ENCODE measurements at regions not wholly inside any gene's neighbourhood (a gene's known extent, or its start where the extent isn't known, plus 50 kb on each side); places are given as distances from the start of the nearest gene placed in this dataset.

- H3K4me2 ChIP-seq (ENCODE audit: low read length), result no peak overlapping the region
- no CpG with 5 or more reads among the region's 1 CpG for WGBS (ENCODE audit: extremely low coverage, insufficient coverage, insufficient read length)
Measured at GRCh38 chr18:22858121-22858520, 75.0 kb upstream of the RBBP8 start.

GRCh38 chr18:22860807-22861206 lies 72.3 kb upstream of the RBBP8 start:
- H3K14ac ChIP-seq (ENCODE audit: low read length), result no peak overlapping the region
- H3K4me3 ChIP-seq (ENCODE audit: low read depth, low read length), result no peak overlapping the region
- H3K9ac ChIP-seq (ENCODE audit: low read length), result no peak overlapping the region
- H3K27ac ChIP-seq (ENCODE audit: low read depth, low read length), result no peak overlapping the region
- no CpG with 5 or more reads among the region's 3 CpGs for WGBS (ENCODE audit: extremely low coverage, insufficient coverage, insufficient read length)
- H3K4me2 ChIP-seq (ENCODE audit: low read length), result no peak overlapping the region
- no peak overlapping the region for H2AFZ ChIP-seq (ENCODE audit: insufficient read depth, low read length, poor library complexity)
- H3K4ac ChIP-seq (ENCODE audit: low read depth, low read length), result no peak overlapping the region
- H3K36me3 ChIP-seq (ENCODE audit: control insufficient read depth in 1 of 2, insufficient read depth in 2 of 2, low read length in 2 of 2), result no peaks in the 10 kb centered on the region
- peaks cover 0 to 4% of the 10 kb centered on the region in 2 experiments for H3K4me1 ChIP-seq (ENCODE audit: control insufficient read depth in 1 of 2, insufficient read depth in 2 of 2, low read length in 2 of 2)
- H4K91ac ChIP-seq (ENCODE audit: low read depth, low read length), result no peak overlapping the region
- no peak overlapping the region for H2BK5ac ChIP-seq (ENCODE audit: low read depth, low read length, poor library complexity)
- DNase-seq, result no peak
- no peaks in the 10 kb centered on the region for H3K27me3 ChIP-seq (ENCODE audit: insufficient read depth, low read length)
- no peak overlapping the region for H2AK5ac ChIP-seq (ENCODE audit: low read length)
- no peak overlapping the region for H4K8ac ChIP-seq (ENCODE audit: low read depth, low read length)
- H3K79me2 ChIP-seq (ENCODE audit: control insufficient read depth, insufficient read depth, low read length, poor library complexity), result no peaks in the 10 kb centered on the region
- no peak overlapping the region for H2BK12ac ChIP-seq (ENCODE audit: low read length)
- no peak overlapping the region for H4K12ac ChIP-seq (ENCODE audit: low read depth, low read length)
- H3K18ac ChIP-seq (ENCODE audit: low read length), result no peak overlapping the region
- H3K79me1 ChIP-seq (ENCODE audit: low read length), result no peaks in the 10 kb centered on the region
- H3K9me3 ChIP-seq (ENCODE audit: insufficient read depth, low read depth, low read length), result no peaks in the 10 kb centered on the region
- H2BK120ac ChIP-seq (ENCODE audit: insufficient read depth, low read length, poor library complexity), result no peak overlapping the region
- H3K23ac ChIP-seq (ENCODE audit: low read length), result no peak overlapping the region

More at GRCh38 chr18:22858121-22858520, 75.0 kb upstream of the RBBP8 start:
- H3K79me1 ChIP-seq (ENCODE audit: low read length), result no peaks in the 10 kb centered on the region
- H3K23ac ChIP-seq (ENCODE audit: low read length), result no peak overlapping the region
- no peak for DNase-seq
- no peak overlapping the region for H2BK12ac ChIP-seq (ENCODE audit: low read length)
- H4K91ac ChIP-seq (ENCODE audit: low read depth, low read length), result no peak overlapping the region
- no peak overlapping the region for H3K14ac ChIP-seq (ENCODE audit: low read length)
- no peak overlapping the region for H4K8ac ChIP-seq (ENCODE audit: low read depth, low read length)
- H3K18ac ChIP-seq (ENCODE audit: low read length), result no peak overlapping the region
- no peak overlapping the region for H3K27ac ChIP-seq (ENCODE audit: low read depth, low read length)
- H3K27me3 ChIP-seq (ENCODE audit: insufficient read depth, low read length), result no peaks in the 10 kb centered on the region
- no peak overlapping the region for H2BK120ac ChIP-seq (ENCODE audit: insufficient read depth, low read length, poor library complexity)
- H3K9ac ChIP-seq (ENCODE audit: low read length), result no peak overlapping the region
- H2AK5ac ChIP-seq (ENCODE audit: low read length), result no peak overlapping the region
- H3K79me2 ChIP-seq (ENCODE audit: control insufficient read depth, insufficient read depth, low read length, poor library complexity), result no peaks in the 10 kb centered on the region
- no peak overlapping the region for H3K4me3 ChIP-seq (ENCODE audit: low read depth, low read length)
- no peak overlapping the region for H2BK5ac ChIP-seq (ENCODE audit: low read depth, low read length, poor library complexity)
- no peak overlapping the region for H4K12ac ChIP-seq (ENCODE audit: low read depth, low read length)
- no peaks in the 10 kb centered on the region for H3K9me3 ChIP-seq (ENCODE audit: insufficient read depth, low read depth, low read length)
- peaks cover 0 to 4% of the 10 kb centered on the region in 2 experiments for H3K4me1 ChIP-seq (ENCODE audit: control insufficient read depth in 1 of 2, insufficient read depth in 2 of 2, low read length in 2 of 2)
- H3K4ac ChIP-seq (ENCODE audit: low read depth, low read length), result no peak overlapping the region
- H2AFZ ChIP-seq (ENCODE audit: insufficient read depth, low read length, poor library complexity), result no peak overlapping the region
- H3K36me3 ChIP-seq (ENCODE audit: control insufficient read depth in 1 of 2, insufficient read depth in 2 of 2, low read length in 2 of 2), result no peaks in the 10 kb centered on the region

GRCh38 chr18:22865354-22866116 lies 67.6 kb upstream of the RBBP8 start:
- no peak overlapping the region for H3K18ac ChIP-seq (ENCODE audit: low read length)
- H2AK5ac ChIP-seq (ENCODE audit: low read length), result no peak overlapping the region
- no peaks in the 10 kb centered on the region for H3K79me2 ChIP-seq (ENCODE audit: control insufficient read depth, insufficient read depth, low read length, poor library complexity)
- no peak overlapping the region for H3K9ac ChIP-seq (ENCODE audit: low read length)
- no peak overlapping the region for H3K4ac ChIP-seq (ENCODE audit: low read depth, low read length)
- H3K36me3 ChIP-seq (ENCODE audit: control insufficient read depth in 1 of 2, insufficient read depth in 2 of 2, low read length in 2 of 2), result no peaks in the 10 kb centered on the region
- no peak overlapping the region for H3K27ac ChIP-seq (ENCODE audit: low read depth, low read length)
- no peak overlapping the region for H3K14ac ChIP-seq (ENCODE audit: low read length)
- no peak overlapping the region for H4K8ac ChIP-seq (ENCODE audit: low read depth, low read length)
- H3K79me1 ChIP-seq (ENCODE audit: low read length), result no peaks in the 10 kb centered on the region
- no peak overlapping the region for H3K4me3 ChIP-seq (ENCODE audit: low read depth, low read length)
- DNase-seq, result peak in 1 of 2 donors; percentile 21
- H3K4me2 ChIP-seq (ENCODE audit: low read length), result no peak overlapping the region
- no peak overlapping the region for H2BK5ac ChIP-seq (ENCODE audit: low read depth, low read length, poor library complexity)
- no peak overlapping the region for H2BK12ac ChIP-seq (ENCODE audit: low read length)
- no peak overlapping the region for H2BK120ac ChIP-seq (ENCODE audit: insufficient read depth, low read length, poor library complexity)
- no peaks in the 10 kb centered on the region for H3K27me3 ChIP-seq (ENCODE audit: insufficient read depth, low read length)
- no peak overlapping the region for H3K23ac ChIP-seq (ENCODE audit: low read length)
- H4K12ac ChIP-seq (ENCODE audit: low read depth, low read length), result no peak overlapping the region
- H4K91ac ChIP-seq (ENCODE audit: low read depth, low read length), result no peak overlapping the region
- H3K4me1 ChIP-seq (ENCODE audit: control insufficient read depth in 1 of 2, insufficient read depth in 2 of 2, low read length in 2 of 2), result no peaks in the 10 kb centered on the region
- no peak overlapping the region for H2AFZ ChIP-seq (ENCODE audit: insufficient read depth, low read length, poor library complexity)
- no peaks in the 10 kb centered on the region for H3K9me3 ChIP-seq (ENCODE audit: insufficient read depth, low read depth, low read length)
- WGBS (ENCODE audit: extremely low coverage, insufficient coverage, insufficient read length), result no CpG with 5 or more reads among the region's 7 CpGs

- Histone ChIP-seq H3K4me1 (ENCODE audit: control insufficient read depth in 1 of 2, insufficient read depth in 2 of 2, low read length in 2 of 2) (no peaks in the 10 kb centered on the region), H3K9me3 (ENCODE audit: insufficient read depth, low read depth, low read length) (no peaks in the 10 kb centered on the region), H4K12ac (ENCODE audit: low read depth, low read length) (no peak overlapping the region), H3K23ac (ENCODE audit: low read length) (no peak overlapping the region), H2AK5ac (ENCODE audit: low read length) (no peak overlapping the region), H3K4me3 (ENCODE audit: low read depth, low read length) (no peak overlapping the region), H3K79me1 (ENCODE audit: low read length) (no peaks in the 10 kb centered on the region), H3K79me2 (ENCODE audit: control insufficient read depth, insufficient read depth, low read length, poor library complexity) (no peaks in the 10 kb centered on the region), H2BK120ac (ENCODE audit: insufficient read depth, low read length, poor library complexity) (no peak overlapping the region), H3K4ac (ENCODE audit: low read depth, low read length) (no peak overlapping the region), H4K91ac (ENCODE audit: low read depth, low read length) (no peak overlapping the region), H3K9ac (ENCODE audit: low read length) (no peak overlapping the region), H3K4me2 (ENCODE audit: low read length) (no peak overlapping the region), H2BK5ac (ENCODE audit: low read depth, low read length, poor library complexity) (no peak overlapping the region), H4K8ac (ENCODE audit: low read depth, low read length) (no peak overlapping the region), H2BK12ac (ENCODE audit: low read length) (no peak overlapping the region), H3K36me3 (ENCODE audit: control insufficient read depth in 1 of 2, insufficient read depth in 2 of 2, low read length in 2 of 2) (no peaks in the 10 kb centered on the region), H2AFZ (ENCODE audit: insufficient read depth, low read length, poor library complexity) (no peak overlapping the region), H3K14ac (ENCODE audit: low read length) (no peak overlapping the region), H3K27ac (ENCODE audit: low read depth, low read length) (no peak overlapping the region), H3K27me3 (ENCODE audit: insufficient read depth, low read length) (no peaks in the 10 kb centered on the region), H3K18ac (ENCODE audit: low read length) (no peak overlapping the region)
- WGBS (ENCODE audit: extremely low coverage, insufficient coverage, insufficient read length), result no CpG with 5 or more reads among the region's 1 CpG
- DNase-seq, result no peak
Measured at GRCh38 chr18:22868831-22869230, 64.3 kb upstream of the RBBP8 start.

Data from trophoblast cell (in vitro differentiated cells and primary cell).